DMS 273 treated with DMSO at 0.1 percent for 48 hours (cell line): ENCODE measurements at regions not wholly inside any gene's neighbourhood (a gene's known extent, or its start where the extent isn't known, plus 50 kb on each side); places are given as distances from the start of the nearest gene placed in this dataset.
"Not testable (repeated sequence)": the region's sequence is repeated elsewhere in the genome, so short reads cannot be mapped to it uniquely, and the experiment has no call there.

ENCODE experiments used
- DNase-seq: peaks from one replicate; lab custom pipeline; 2025; lab: John Stamatoyannopoulos, UW

- no peak for DNase-seq
Observed at GRCh38 chr2:88925770-88926462, 234.4 kb downstream of the RPIA start.

DNA sequence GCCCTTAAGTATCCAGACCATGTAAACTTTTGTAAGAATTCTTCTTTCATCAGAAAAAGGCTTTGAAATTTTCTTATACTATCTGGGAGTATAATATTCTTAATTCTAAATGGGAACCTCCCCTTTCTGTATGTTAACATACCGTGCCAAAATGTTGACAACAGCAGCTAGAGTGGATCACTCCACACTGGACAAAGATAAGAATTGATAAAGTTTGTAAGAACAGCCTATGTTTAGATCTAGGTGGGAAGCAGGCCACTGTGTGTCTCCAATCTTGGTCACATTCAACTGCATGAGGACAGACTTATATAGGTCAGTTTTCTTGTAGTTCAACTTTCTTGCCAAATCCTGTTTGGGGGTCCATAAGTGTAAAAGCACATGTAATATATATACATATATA, 235.7 kb downstream of the RPIA start:
- no peak for DNase-seq

DNA sequence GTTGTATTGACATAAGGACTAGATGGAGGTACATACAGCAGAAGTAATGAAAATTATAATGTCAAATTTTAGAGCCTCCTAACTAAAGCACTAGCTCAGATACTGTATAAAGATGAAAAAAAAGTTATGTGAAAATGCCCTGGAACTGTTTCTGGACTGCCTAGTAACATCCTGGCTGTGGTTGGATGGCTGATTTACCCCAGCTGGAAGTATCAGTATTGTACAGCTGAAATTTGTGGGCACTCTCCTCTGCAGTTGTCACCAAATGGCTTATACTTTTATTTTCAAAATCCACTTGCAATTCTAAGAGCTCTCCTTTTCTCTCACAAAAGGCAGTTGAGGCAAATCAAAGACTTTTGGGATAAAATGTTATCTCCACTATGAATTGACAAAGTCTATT, 239.2 kb downstream of the RPIA start:
- no peak for DNase-seq

- DNase-seq: no peak
Observed at GRCh38 chr2:88932686-88933085, 241.2 kb downstream of the RPIA start.

DNA sequence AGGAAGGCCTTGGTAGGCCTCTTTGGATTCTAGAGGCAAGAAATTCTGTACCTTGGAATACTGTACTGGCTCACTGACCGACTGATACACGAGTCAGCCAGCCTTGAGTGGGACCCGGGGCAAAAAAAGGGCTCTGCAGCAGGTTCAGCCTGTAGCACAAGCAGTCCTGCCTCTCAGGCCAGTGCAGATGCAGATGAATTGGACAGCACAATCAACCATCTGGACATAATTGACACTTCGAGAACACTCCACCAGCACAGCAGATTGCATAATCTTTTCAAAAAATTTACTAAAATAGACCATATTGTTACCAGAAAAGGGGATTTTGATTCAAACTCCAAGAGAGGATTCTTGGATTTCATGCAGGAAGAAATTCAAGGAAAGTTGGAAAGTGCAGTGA, 241.6 kb downstream of the RPIA start:
- no peak for DNase-seq

DNA sequence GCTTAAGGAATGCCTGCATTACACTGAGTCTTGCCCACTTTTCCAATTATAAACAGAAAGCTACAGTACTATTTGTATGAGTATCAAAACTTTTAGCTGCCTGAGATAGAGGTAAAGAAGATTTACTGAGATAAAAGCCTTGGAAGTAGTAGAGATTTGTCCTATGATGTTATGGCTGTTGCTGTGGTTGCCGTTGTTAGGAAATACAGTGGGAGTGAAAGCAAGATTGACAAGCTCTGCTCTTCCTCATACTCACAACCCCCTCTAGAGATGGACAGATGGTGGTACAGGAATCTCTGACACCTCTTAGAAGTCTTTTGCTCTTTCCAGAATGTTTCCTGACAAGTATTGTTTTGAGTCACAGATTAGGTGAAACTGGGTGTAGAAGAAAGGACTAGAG, 242.5 kb downstream of the RPIA start:
- no peak for DNase-seq

DNA sequence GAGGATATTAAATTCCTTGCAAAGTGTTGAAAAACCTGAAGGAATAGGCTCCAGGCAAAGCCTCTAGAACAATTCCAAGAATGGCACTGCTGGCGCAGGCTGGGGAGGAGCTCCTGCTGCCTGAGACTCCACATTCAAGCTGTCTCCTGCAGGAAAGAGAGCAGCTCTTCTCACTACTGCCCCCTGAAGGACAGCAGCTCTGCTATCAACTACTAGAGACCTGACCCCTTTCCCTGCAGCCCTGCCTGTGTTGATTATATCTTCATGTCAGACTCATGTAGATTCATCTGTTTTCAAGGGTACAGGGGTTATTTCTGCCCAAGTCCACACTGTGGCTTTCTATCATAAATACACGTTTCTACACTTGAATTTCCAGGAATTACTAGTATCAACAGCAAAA, 249.7 kb downstream of the RPIA start:
- peak; percentile 18 for DNase-seq

DNA sequence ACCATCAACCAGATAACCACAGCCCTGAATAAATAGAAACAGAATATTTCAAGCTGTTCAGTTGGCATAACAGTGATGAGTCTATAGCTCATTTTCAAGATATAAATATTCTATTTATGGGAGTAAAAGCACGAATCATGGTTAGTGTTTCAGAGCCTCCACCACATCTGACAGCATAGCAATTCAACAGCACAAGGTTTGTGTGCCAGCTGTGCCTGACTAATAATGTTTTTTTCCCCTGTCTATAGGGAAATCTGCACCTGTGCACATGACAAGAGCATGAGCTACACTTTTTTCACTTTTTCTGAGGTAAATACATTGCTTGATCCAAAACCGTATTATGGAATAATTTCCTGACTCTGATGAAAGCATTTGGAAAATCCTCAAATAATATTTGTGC, 251.3 kb downstream of the RPIA start:
- DNase-seq: no peak

DNA sequence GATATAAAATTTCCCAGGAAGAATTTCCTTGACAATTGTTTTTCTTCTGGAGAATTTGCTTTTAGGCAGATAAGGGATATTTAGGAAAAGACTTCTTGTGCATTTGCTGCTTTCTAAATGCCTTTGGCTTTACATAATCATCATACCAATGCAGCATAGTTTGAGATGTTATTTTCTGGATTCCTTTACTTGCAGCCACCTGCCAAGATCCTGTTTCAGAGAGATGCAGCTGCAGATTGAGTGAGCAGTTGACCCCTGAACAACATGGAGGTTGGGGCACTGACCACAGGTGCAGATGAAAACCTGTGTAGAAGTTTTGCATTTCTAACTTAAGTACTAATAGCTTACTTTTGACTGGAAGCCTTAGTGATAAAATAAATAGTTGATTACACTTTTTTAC, 257.9 kb downstream of the RPIA start:
- DNase-seq: no peak

DNA sequence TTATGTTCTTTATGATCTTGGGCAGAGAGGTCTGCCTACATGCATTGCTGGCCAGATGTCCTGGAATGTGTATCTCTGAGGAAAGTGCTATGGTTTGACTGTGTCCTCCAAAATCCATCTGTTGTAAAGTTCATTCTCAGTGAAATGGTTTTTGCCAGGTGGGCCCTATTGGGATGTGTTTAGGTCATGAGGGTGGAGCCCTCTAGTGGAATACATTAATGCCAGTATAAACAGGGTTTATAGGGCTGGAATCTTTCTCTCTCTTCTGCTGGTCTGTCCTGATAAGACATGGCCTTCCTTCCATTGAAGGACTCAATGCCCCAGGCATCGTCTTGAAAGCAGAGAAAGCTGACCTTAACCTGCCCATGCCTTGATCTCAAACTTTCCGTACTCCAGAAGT, 258.5 kb downstream of the RPIA start:
- DNase-seq: no peak

DNA sequence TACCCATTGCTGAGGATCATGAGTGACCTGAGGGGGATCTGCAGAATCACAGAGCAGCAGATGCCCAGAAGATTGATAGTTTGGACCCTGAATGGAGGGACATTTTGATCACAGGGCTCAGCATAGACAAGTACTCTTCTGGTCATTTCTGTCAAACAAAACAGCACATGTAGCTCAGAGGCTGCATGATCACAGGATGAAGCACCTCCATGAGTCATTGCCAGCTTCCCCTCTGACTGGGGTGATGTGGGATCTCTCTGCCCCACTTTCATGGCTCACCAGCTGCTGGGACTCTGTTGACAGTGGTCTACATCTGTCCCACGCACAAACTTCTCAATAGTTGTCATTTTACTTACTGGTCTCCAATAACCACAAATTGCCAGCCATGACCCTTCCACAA, 264.1 kb downstream of the RPIA start:
- no peak for DNase-seq

- DNase-seq: no peak
Observed at GRCh38 chr2:88959480-88960204, 268.2 kb downstream of the RPIA start.

DNA sequence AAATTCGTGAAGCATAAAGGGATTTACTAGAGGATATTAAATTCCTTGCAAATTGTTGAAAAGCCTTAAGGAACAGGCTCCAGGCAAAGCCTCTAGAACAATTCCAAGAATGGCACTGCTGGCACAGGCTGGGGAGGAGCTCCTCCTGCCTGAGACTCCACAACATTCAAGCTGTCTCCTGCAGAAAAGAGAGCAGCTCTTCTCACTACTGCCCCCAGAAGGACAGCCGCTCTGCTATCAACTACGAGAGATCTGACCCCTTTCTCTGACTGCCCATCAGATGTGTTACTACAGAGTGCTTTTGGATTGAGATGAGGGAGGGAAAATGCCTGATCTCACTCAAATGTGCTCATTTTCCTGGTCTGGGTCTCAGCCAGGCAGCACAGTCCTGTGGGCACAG, 269.9 kb downstream of the RPIA start:
- DNase-seq: not testable (repeated sequence)

GRCh38 chr2:88967844-88968243, 276.4 kb downstream of the RPIA start:
- DNase-seq: no peak

DNA sequence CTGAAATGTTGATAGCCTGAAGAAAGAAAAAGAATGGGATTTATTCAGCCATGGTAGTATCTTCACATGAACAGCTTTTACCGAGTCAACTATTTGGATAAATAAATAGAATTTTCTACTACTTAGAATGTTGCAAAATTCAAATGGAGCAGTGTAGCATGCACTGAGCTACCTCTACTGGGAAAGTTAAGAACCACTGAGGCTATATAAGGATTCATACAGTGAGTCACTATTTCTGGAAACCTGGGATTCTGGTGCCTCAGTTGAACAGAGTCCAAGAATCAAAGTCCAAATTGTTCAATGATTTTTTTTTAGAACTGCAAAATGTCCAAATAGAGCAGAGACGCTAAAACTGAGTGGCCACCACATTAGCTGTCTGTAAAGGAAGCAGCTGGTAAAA, 286.5 kb downstream of the RPIA start:
- not testable (repeated sequence) for DNase-seq

DNA sequence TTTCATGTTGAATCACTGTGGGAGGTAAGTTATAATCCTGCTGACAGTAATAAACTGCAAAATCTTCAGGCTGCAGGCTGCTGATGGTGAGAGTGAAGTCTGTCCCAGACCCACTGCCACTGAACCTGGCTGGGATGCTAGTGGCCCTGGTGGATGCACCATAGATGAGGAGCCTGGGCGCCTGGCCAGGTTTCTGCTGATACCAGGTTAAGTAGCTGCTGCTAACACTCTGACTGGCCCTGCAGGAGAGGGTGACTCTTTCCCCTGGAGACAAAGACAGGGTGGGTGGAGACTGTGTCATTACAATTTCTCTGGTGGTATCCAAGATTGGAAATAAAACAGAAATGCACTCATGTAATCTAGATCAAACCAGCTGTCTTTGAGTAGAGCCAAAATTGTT, 287.0 kb downstream of the RPIA start:
- not testable (repeated sequence) for DNase-seq

GRCh38 chr2:88984079-88984478, 292.6 kb downstream of the RPIA start:
- not testable (repeated sequence) for DNase-seq

- DNase-seq: not testable (repeated sequence)
Observed at GRCh38 chr2:88986721-88987330, 295.4 kb downstream of the RPIA start.

DNA sequence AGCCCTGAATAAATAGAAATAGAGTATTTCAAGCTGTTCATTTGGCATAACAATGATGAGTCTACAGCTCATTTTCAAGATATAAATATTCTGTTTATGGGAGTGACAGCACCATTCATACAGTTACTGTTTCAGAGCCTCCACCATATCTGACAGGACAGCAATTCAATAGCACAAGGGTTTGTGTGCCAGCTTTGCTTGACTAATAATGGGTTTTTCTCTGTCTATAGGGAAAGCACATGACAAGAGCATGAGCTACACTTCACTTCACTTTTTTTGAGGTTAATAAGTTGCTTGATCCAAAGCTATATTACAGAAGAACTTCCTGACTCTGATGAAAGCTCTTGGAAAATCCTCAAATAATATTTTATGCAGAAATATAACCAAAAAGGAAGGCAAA, 297.1 kb downstream of the RPIA start:
- DNase-seq: not testable (repeated sequence)

GRCh38 chr2:88992819-88993218, 301.3 kb downstream of the RPIA start:
- DNase-seq: not testable (repeated sequence)

DNA sequence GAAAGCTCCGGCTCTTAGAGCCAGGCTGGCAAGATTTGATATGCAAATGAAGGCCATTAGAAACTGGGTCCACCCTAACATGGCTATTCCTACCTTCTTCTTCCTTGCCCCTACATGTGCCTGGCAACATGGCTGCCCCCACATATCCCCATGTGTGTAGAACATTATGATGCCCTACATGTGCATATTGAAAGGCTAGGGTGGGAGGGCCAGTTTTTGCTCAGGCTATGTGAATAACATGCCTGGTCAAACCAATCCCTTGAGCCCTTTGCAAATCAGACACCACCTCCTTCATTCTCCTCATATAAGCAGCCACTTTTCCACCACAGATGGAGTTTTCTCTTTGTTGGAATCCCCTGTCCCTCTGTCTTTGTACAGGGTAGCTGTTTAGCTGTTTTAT, 303.4 kb downstream of the RPIA start:
- not testable (repeated sequence) for DNase-seq

- DNase-seq: not testable (repeated sequence)
Observed at GRCh38 chr2:88996588-88996987, 305.1 kb downstream of the RPIA start.

DNA sequence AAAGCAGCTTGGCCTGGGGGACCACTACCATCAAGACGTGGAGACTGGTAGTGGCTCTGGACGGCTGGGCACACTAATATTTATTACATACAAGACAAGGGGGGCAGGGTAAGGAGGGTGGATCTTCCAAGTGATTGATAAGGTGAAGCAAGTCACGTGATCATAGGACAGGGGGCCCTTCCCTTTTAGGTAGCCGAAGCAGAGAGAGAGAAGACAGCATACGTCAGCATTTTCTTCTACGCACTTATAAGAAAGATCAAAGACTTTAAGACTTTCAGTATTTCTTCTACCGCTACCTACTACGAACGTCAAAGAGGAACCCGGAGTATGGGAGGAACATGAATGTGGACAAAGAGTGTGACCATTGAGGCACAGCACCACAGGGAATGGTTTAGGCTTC, 307.9 kb downstream of the RPIA start:
- no peak for DNase-seq
